MV-4-11 (cell line): ENCODE measurements at regions not wholly inside any gene's neighbourhood (a gene's known extent, or its start where the extent isn't known, plus 50 kb on each side); places are given as distances from the start of the nearest gene placed in this dataset.

ENCODE experiments used
- DNase-seq: peaks from one replicate; lab custom pipeline; 2025; lab: John Stamatoyannopoulos, UW

- DNase-seq: no peak
Observed at GRCh38 chr22:49137206-49137840, 690.4 kb downstream of the BRD1 start.

- no peak for DNase-seq
Observed at GRCh38 chr22:49136816-49137180, 690.9 kb downstream of the BRD1 start.

- no peak for DNase-seq
Observed at GRCh38 chr22:49136041-49136815, 691.4 kb downstream of the BRD1 start.

GRCh38 chr22:49134076-49134475, 693.6 kb downstream of the BRD1 start:
- DNase-seq: no peak

- DNase-seq: no peak
Observed at GRCh38 chr22:49133541-49133940, 694.1 kb downstream of the BRD1 start.

GRCh38 chr22:49132009-49132408, 695.7 kb downstream of the BRD1 start:
- no peak for DNase-seq

- no peak for DNase-seq
Observed at GRCh38 chr22:49129736-49130135, 697.9 kb downstream of the BRD1 start.

- no peak for DNase-seq
Observed at GRCh38 chr22:49128874-49129273, 698.8 kb downstream of the BRD1 start.

GRCh38 chr22:49124608-49125007, 703.1 kb downstream of the BRD1 start:
- DNase-seq: no peak

- DNase-seq: no peak
Observed at GRCh38 chr22:49123621-49124192, 704.0 kb downstream of the BRD1 start.

- no peak for DNase-seq
Observed at GRCh38 chr22:49119551-49119952, 708.1 kb downstream of the BRD1 start.

GRCh38 chr22:49118065-49118464, 709.6 kb downstream of the BRD1 start:
- DNase-seq: no peak

GRCh38 chr22:49117486-49117885, 710.2 kb downstream of the BRD1 start:
- no peak for DNase-seq

GRCh38 chr22:49116486-49117120, 711.1 kb downstream of the BRD1 start:
- DNase-seq: no peak

- no peak for DNase-seq
Observed at GRCh38 chr22:49116021-49116420, 711.7 kb downstream of the BRD1 start.

- DNase-seq: no peak
Observed at GRCh38 chr22:49115197-49115596, 712.5 kb downstream of the BRD1 start.

- DNase-seq: no peak
Observed at GRCh38 chr22:49113758-49114157, 713.9 kb downstream of the BRD1 start.

- DNase-seq: no peak
Observed at GRCh38 chr22:49112661-49113626, 714.7 kb downstream of the BRD1 start.

- no peak for DNase-seq
Observed at GRCh38 chr22:49112176-49112575, 715.5 kb downstream of the BRD1 start.

GRCh38 chr22:49111085-49111484, 716.6 kb downstream of the BRD1 start:
- no peak for DNase-seq

GRCh38 chr22:49108636-49109315, 718.9 kb downstream of the BRD1 start:
- DNase-seq: no peak
